ENCODE measurements at regions not wholly inside any gene's neighbourhood (a gene's known extent, or its start where the extent isn't known, plus 50 kb on each side); places are given as distances from the start of the nearest gene placed in this dataset.

DNA sequence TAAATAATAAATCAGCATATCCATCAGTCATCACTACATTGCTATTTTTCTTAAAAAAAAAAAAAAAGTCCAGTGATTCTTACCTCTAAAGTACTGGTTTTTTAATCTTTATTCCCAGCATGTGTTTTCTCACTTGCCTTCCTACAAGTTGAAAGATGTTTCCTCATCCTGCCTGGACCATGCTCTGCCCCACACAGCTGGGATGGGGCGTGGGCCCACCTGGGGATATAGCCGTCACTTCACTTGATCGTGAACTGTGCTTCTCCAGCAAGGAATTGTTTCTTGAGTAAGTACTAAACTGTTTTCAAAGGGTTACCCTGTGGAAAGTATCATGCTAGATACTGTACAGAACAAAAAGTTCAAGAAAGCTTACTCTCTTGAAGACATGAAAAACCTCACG lies 212.6 kb upstream of the HTR1E start:
- no peak for DNase-seq (ENCODE audit: low spot score)
- H3K9me2 ChIP-seq (ENCODE audit: insufficient read depth, low read length), result no peaks in the 10 kb centered on the region; the same call in 1 of the 2 replicates
- intact Hi-C loops (cut with micrococcal nuclease; ENCODE audit: unreplicated experiment), result no loop called here
- no peak overlapping the region for H3K27ac ChIP-seq (ENCODE audit: low read depth, low read length, poor library complexity, severe bottlenecking)
- TF ChIP-seq, protein P1, sequence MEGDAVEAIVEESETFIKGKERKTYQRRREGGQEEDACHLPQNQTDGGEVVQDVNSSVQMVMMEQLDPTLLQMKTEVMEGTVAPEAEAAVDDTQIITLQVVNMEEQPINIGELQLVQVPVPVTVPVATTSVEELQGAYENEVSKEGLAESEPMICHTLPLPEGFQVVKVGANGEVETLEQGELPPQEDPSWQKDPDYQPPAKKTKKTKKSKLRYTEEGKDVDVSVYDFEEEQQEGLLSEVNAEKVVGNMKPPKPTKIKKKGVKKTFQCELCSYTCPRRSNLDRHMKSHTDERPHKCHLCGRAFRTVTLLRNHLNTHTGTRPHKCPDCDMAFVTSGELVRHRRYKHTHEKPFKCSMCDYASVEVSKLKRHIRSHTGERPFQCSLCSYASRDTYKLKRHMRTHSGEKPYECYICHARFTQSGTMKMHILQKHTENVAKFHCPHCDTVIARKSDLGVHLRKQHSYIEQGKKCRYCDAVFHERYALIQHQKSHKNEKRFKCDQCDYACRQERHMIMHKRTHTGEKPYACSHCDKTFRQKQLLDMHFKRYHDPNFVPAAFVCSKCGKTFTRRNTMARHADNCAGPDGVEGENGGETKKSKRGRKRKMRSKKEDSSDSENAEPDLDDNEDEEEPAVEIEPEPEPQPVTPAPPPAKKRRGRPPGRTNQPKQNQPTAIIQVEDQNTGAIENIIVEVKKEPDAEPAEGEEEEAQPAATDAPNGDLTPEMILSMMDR (conservative IDR thresholded peaks at IDR 0.05; ENCODE audit: low read length), result no peak
- no peak for TF ChIP-seq EZH2phosphoT487 (IDR thresholded peaks at IDR 0.05; ENCODE audit: borderline replicate concordance, low read depth, low read length)
- H3K4me1 ChIP-seq (ENCODE audit: insufficient read depth, low read length, poor library complexity, severe bottlenecking), result no peaks in the 10 kb centered on the region
- ChIA-PET CTCF (ENCODE audit: unreplicated experiment) (no interaction called here), POLR2A (no interaction called here)
- H3K9me3 ChIP-seq (ENCODE audit: low read length), result no peaks in the 10 kb centered on the region
- no peak overlapping the region for H3K4me3 ChIP-seq (ENCODE audit: low read depth, low read length, poor library complexity, severe bottlenecking)
- no peaks in the 10 kb centered on the region for H4K20me1 ChIP-seq (ENCODE audit: insufficient read depth, low read length)
- no TSS peak for BruUV-seq (replicated peaks)
- H3K4me2 ChIP-seq (ENCODE audit: low read length), result no peak overlapping the region
- no peaks in the 10 kb centered on the region for H3K36me3 ChIP-seq (ENCODE audit: insufficient read depth, low read length)
- H3K79me2 ChIP-seq (ENCODE audit: insufficient read depth, low read depth, low read length), result no peaks in the 10 kb centered on the region
- H2AFZ ChIP-seq (ENCODE audit: low read length), result no peak overlapping the region

DNA sequence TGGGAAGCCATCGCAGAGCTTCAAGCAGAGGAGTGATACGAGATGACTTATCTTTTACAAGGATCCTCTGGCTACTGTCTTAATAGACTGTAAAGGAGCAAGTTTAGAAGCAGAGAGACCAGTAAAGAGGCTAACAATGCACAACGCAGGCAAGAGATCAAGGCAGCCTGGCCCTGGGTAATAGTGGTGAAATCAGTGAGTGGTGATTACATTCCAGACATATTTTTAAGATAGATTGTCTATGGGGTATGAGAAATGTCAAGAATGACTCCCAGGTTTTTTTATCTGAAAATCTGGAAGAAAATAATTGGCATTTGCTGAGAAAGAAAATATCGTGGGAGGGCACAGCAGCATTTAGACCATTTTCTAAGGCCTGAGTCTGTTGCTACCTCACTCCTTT lies 213.6 kb upstream of the HTR1E start:
- POLR2A ChIA-PET, result no interaction called here
- Histone ChIP-seq H3K4me1 (ENCODE audit: insufficient read depth, low read length, poor library complexity, severe bottlenecking) (no peaks in the 10 kb centered on the region), H3K4me2 (ENCODE audit: low read length) (no peak overlapping the region), H3K9me3 (ENCODE audit: low read length) (no peaks in the 10 kb centered on the region), H3K36me3 (ENCODE audit: insufficient read depth, low read length) (no peaks in the 10 kb centered on the region), H3K9me2 (ENCODE audit: insufficient read depth, low read length) (no peaks in the 10 kb centered on the region; the same call in 1 of the 2 replicates), H3K79me2 (ENCODE audit: insufficient read depth, low read depth, low read length) (no peaks in the 10 kb centered on the region), H2AFZ (ENCODE audit: low read length) (no peak overlapping the region), H3K27ac (ENCODE audit: low read depth, low read length, poor library complexity, severe bottlenecking) (no peak overlapping the region), H3K4me3 (ENCODE audit: low read depth, low read length, poor library complexity, severe bottlenecking) (no peak overlapping the region), H4K20me1 (ENCODE audit: insufficient read depth, low read length) (no peaks in the 10 kb centered on the region)
- intact Hi-C loops (cut with micrococcal nuclease; ENCODE audit: unreplicated experiment), result no loop called here
- no peak for DNase-seq (ENCODE audit: low spot score)
- TF ChIP-seq, protein P1 (conservative IDR thresholded peaks at IDR 0.05; ENCODE audit: low read length), result no peak
- TF ChIP-seq EZH2phosphoT487 (IDR thresholded peaks at IDR 0.05; ENCODE audit: borderline replicate concordance, low read depth, low read length), result no peak
- CTCF ChIA-PET (ENCODE audit: unreplicated experiment), result no interaction called here
- BruUV-seq (replicated peaks), result no TSS peak

DNA sequence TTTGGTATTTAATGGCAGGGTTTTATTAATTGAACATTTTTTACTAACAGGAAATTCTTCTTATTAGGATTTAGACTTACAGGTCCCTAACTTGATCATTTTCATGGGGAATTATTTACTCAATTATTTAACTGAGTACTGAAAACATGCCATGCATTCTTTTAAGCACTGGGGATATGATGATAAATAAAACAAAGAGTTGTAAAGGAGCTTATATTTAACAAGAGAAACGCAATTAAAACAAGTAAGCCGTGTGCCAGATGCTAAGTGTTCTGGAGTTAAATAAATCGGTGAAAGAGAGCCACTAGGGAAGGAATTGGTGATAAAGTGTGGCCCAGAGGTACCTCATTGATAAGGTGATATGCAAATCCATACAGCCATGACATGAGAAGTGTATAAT lies 214.2 kb upstream of the HTR1E start:
- ChIA-PET POLR2A (no interaction called here), CTCF (ENCODE audit: unreplicated experiment) (no interaction called here)
- no peaks in the 10 kb centered on the region for H4K20me1 ChIP-seq (ENCODE audit: insufficient read depth, low read length)
- TF ChIP-seq, protein P1 (conservative IDR thresholded peaks at IDR 0.05; ENCODE audit: low read length), result no peak
- no peak for TF ChIP-seq EZH2phosphoT487 (IDR thresholded peaks at IDR 0.05; ENCODE audit: borderline replicate concordance, low read depth, low read length)
- no peaks in the 10 kb centered on the region for H3K79me2 ChIP-seq (ENCODE audit: insufficient read depth, low read depth, low read length)
- intact Hi-C loops (cut with micrococcal nuclease; ENCODE audit: unreplicated experiment), result no loop called here
- BruUV-seq (replicated peaks), result no TSS peak
- H2AFZ ChIP-seq (ENCODE audit: low read length), result no peak overlapping the region
- no peak overlapping the region for H3K27ac ChIP-seq (ENCODE audit: low read depth, low read length, poor library complexity, severe bottlenecking)
- no peaks in the 10 kb centered on the region; the same call in 1 of the 2 replicates for H3K9me2 ChIP-seq (ENCODE audit: insufficient read depth, low read length)
- no peaks in the 10 kb centered on the region for H3K9me3 ChIP-seq (ENCODE audit: low read length)
- no peaks in the 10 kb centered on the region for H3K36me3 ChIP-seq (ENCODE audit: insufficient read depth, low read length)
- no peaks in the 10 kb centered on the region for H3K4me1 ChIP-seq (ENCODE audit: insufficient read depth, low read length, poor library complexity, severe bottlenecking)
- DNase-seq (ENCODE audit: low spot score), result no peak
- no peak overlapping the region for H3K4me3 ChIP-seq (ENCODE audit: low read depth, low read length, poor library complexity, severe bottlenecking)
- H3K4me2 ChIP-seq (ENCODE audit: low read length), result no peak overlapping the region

Data from OCI-LY7 (cell line).